T-cell (primary cell): ENCODE measurements at regions not wholly inside any gene's neighbourhood (a gene's known extent, or its start where the extent isn't known, plus 50 kb on each side); places are given as distances from the start of the nearest gene placed in this dataset.

ENCODE experiments used
- ATAC-seq, 4 experiments: fragments of 200-7000 bp in 3 of 4; fragments of 150-1000 bp in 1 of 4; cut with Tn5 transposase; replicated peaks in 1 of 4; 1 replicate in 3 of 4; 2 replicates in 1 of 4; pipeline ENCODE4 v1.10.0; 2021; ENCODE audit warnings: moderate library complexity in 3 of 4, mild to moderate bottlenecking in 2 of 4, moderate number of reproducible peaks in 1 of 4
- CTCF ChIA-PET, 2 donors: fragments of 300-600 bp; sonication (Branson Sonifier 250); formaldehyde crosslinking; loops; one replicate each; lab custom pipeline; 2022; ENCODE audit warnings: antibody characterized with exemption in 2 of 2; lab: Charles Lee
- POLR2A ChIA-PET, 2 donors: fragments of 300-600 bp; sonication (Branson Sonifier 250); formaldehyde crosslinking; loops; one replicate each; lab custom pipeline; 2022; ENCODE audit warnings: antibody characterized with exemption in 2 of 2; lab: Charles Lee
- DNase-seq, 35 experiments: peaks; one replicate each; pipeline versions ENCODE4 v3.0.0 to v3.0.0-alpha.2; 2013 to 2023
- H3K27ac ChIP-seq: one replicate; pipeline ENCODE4 v1.5.1; 2013; ENCODE audit warnings: low read length
- H3K27me3 ChIP-seq, 2 experiments: replicated peaks in 1 of 2; 1 replicate in 1 of 2; 2 replicates in 1 of 2; pipeline versions ENCODE4 v1.6.1 to v1.7.0; 2013; ENCODE audit warnings: low read length in 1 of 2, mixed read lengths in 1 of 2; ENCODE audit not compliant: control insufficient read depth in 2 of 2, insufficient read depth in 2 of 2; ENCODE audit errors: extremely low read depth in 1 of 2
- H3K36me3 ChIP-seq, 2 donors: 1 replicate in 1 of 2; 2 replicates in 1 of 2; pipeline versions ENCODE4 v1.6.1 to v1.7.0; 2013; ENCODE audit warnings: low read length in 1 of 2; ENCODE audit not compliant: control insufficient read depth in 2 of 2, insufficient read depth in 1 of 2; ENCODE audit errors: extremely low read depth in 1 of 2
- H3K4me1 ChIP-seq, 2 experiments: 1 replicate in 1 of 2; 2 replicates in 1 of 2; pipeline versions ENCODE4 v1.6.1 to v1.7.0; 2013; ENCODE audit warnings: low read length in 2 of 2, mixed read lengths in 1 of 2; ENCODE audit not compliant: insufficient read depth in 2 of 2, control insufficient read depth in 1 of 2; ENCODE audit errors: extremely low read depth in 1 of 2
- H3K4me3 ChIP-seq, 2 donors: 1 replicate in 1 of 2; 2 replicates in 1 of 2; pipeline versions ENCODE4 v1.5.1 to v1.7.0; 2013; ENCODE audit warnings: mild to moderate bottlenecking in 2 of 2, low read length in 1 of 2, moderate library complexity in 1 of 2; ENCODE audit not compliant: control insufficient read depth in 1 of 2; ENCODE audit errors: extremely low read depth in 1 of 2
- H3K9me3 ChIP-seq: 2 replicates; pipeline ENCODE4 v1.7.0; 2013
- H3K27ac Mint-ChIP-seq, 2 donors: one replicate each; pipeline ENCODE4 v1.8.0; 2020 to 2021; ENCODE audit warnings: mild to moderate bottlenecking in 2 of 2, mixed read lengths in 2 of 2
- H3K27me3 Mint-ChIP-seq, 2 donors: one replicate each; pipeline ENCODE4 v1.8.0; 2021 to 2022; ENCODE audit warnings: mixed read lengths in 2 of 2
- H3K36me3 Mint-ChIP-seq: one replicate; pipeline ENCODE4 v1.8.0; 2021; ENCODE audit warnings: mixed read lengths
- H3K4me1 Mint-ChIP-seq, 3 donors: one replicate each; pipeline ENCODE4 v1.8.0; 2020 to 2022; ENCODE audit warnings: mixed read lengths in 3 of 3, mild to moderate bottlenecking in 1 of 3
- H3K4me3 Mint-ChIP-seq, 3 donors: one replicate each; pipeline ENCODE4 v1.8.0; 2020 to 2022; ENCODE audit warnings: mild to moderate bottlenecking in 3 of 3, mixed read lengths in 3 of 3, moderate library complexity in 3 of 3
- H3K9me3 Mint-ChIP-seq, 3 donors: one replicate each; pipeline ENCODE4 v1.8.0; 2020 to 2022; ENCODE audit warnings: mixed read lengths in 3 of 3
- WGBS: methylation state at CpG from one replicate; pipeline ENCODE4 v1.1.5; 2013; ENCODE audit warnings: missing lambda C conversion rate; ENCODE audit not compliant: insufficient coverage; 5-methylcytosine and 5-hydroxymethylcytosine counted together

DNA sequence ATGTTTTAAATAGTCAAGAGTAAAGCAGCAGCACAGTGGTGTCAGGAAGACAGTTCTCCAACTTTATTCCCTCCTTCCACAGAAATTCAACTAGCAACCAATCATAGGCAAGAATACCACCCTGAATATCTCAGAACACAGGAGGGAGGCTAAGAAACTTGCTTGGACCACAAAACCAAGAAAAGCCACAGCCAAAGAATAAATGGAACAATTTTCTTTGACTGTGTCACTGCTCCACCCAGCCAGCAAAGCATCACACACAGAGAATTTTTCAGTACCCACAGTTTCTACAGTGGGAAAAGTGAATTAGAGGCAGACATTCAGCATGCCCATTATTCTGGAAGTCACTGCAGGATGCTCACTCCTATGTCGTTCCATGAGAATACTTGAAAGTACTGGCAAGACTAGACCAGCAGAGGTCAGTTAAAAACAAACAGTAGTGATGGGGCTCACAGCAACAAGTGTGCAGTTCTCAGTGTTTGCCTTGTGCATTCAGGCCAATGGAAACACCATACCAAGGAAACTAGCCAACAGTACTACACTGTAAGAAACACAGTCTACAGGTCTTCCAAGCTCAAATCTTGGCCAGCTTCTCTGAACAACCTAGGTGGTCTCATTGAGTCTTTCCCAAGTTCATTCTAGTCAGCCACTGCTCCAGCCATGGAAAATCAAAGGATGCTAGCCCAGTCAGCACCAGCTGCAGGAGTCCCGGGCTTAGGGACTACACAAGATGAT is 56.8 kb upstream of the FOXG1 start:
- no peak for DNase-seq
- Mint-ChIP-seq H3K4me3 (no peak overlapping the region), H3K27me3 (no peaks in the 10 kb centered on the region), H3K4me1 (no peaks in the 10 kb centered on the region), H3K36me3 (no peaks in the 10 kb centered on the region), H3K9me3 (peaks cover 0 to 35% (median 17%) of the 10 kb centered on the region in 3 donors), H3K27ac (no peak overlapping the region)
- Histone ChIP-seq H3K4me3 (no peak overlapping the region), H3K27ac (no peak overlapping the region), H3K9me3 (no peaks in the 10 kb centered on the region), H3K36me3 (no peaks in the 10 kb centered on the region), H3K4me1 (no peaks in the 10 kb centered on the region), H3K27me3 (no peaks in the 10 kb centered on the region)
- 58% methylated on average over 2 of the region's 2 CpGs for WGBS
- ATAC-seq = no peak
- ChIA-PET CTCF (no interaction called here), POLR2A (no interaction called here)
